AG04450 (cell line): ENCODE measurements at regions not wholly inside any gene's neighbourhood (a gene's known extent, or its start where the extent isn't known, plus 50 kb on each side); places are given as distances from the start of the nearest gene placed in this dataset.

Experiments used
- CTCF ChIA-PET: fragments of 300-600, 350-600 bp; formaldehyde crosslinking; extraction: SDS; loops from one replicate; lab custom pipeline; 2022; ENCODE audit warnings: antibody characterized with exemption, inconsistent platforms; lab: Charles Lee
- POLR2A ChIA-PET: fragments of 350-600 bp; formaldehyde crosslinking; extraction: SDS; loops from one replicate; lab custom pipeline; 2021; ENCODE audit warnings: antibody characterized with exemption, inconsistent platforms; lab: Yijun Ruan, JAX
- DNase-seq: peaks from one replicate; pipeline ENCODE4 v3.0.0-alpha.2; 2011; ENCODE audit warnings: low read depth, low spot score
- H3K27ac ChIP-seq: one replicate; pipeline ENCODE4 v1.5.1; 2012; ENCODE audit warnings: low read depth, low read length, control low read depth
- H3K27me3 ChIP-seq: one replicate; pipeline ENCODE4 v1.6.0; 2012; ENCODE audit warnings: low read length; ENCODE audit not compliant: control insufficient read depth, insufficient read depth
- H3K4me3 ChIP-seq: 2 replicates; pipeline ENCODE4 v1.5.1; 2011; ENCODE audit warnings: mild to moderate bottlenecking, low read depth, low read length, control low read depth
- H3K9me3 ChIP-seq: 2 replicates; pipeline ENCODE4 v1.5.1; 2012; ENCODE audit warnings: low read length; ENCODE audit not compliant: control insufficient read depth, insufficient read depth
- CTCF ChIP-seq: IDR thresholded peaks from 2 replicates; pipeline ENCODE4 v1.5.1; 2011; ENCODE audit warnings: low read depth, low read length, control low read depth, inconsistent platforms

GRCh38 chr2:215712871-215713790 is 277.3 kb upstream of the FN1 start:
- POLR2A ChIA-PET = interaction anchor here (0.9 to 1.7 kb wide), 6 partner anchors 19 to 71 kb away, joined by 3 to 7 read pairs (median 3); no protein-coding TSS in a partner anchor
- no peak overlapping the region; the same call in 1 of the 2 replicates for H3K4me3 ChIP-seq
- CTCF ChIA-PET = interaction anchor here (1.4 kb wide), 1 partner anchor 13 kb away, joined by 4 read pairs; no protein-coding TSS in a partner anchor
- DNase-seq = peak; percentile 73
- H3K27ac ChIP-seq = peak overlapping the region; percentile 86
- no peak for TF ChIP-seq CTCF
- no peaks in the 10 kb centered on the region for H3K9me3 ChIP-seq
- H3K27me3 ChIP-seq = no peaks in the 10 kb centered on the region

GRCh38 chr2:215712219-215712868 is 276.5 kb upstream of the FN1 start:
- Histone ChIP-seq H3K4me3 (no peak overlapping the region), H3K9me3 (no peaks in the 10 kb centered on the region), H3K27ac (peak overlapping the region; percentile 78), H3K27me3 (no peaks in the 10 kb centered on the region)
- ChIA-PET POLR2A (interaction anchor here (1.2 to 1.7 kb wide), 3 partner anchors 12 to 60 kb away, joined by 3 to 4 read pairs (median 3); no protein-coding TSS in a partner anchor), CTCF (interaction anchor here (1.4 kb wide), 1 partner anchor 12 kb away, joined by 4 read pairs; no protein-coding TSS in a partner anchor)
- TF ChIP-seq CTCF = no peak
- DNase-seq = no peak

DNA sequence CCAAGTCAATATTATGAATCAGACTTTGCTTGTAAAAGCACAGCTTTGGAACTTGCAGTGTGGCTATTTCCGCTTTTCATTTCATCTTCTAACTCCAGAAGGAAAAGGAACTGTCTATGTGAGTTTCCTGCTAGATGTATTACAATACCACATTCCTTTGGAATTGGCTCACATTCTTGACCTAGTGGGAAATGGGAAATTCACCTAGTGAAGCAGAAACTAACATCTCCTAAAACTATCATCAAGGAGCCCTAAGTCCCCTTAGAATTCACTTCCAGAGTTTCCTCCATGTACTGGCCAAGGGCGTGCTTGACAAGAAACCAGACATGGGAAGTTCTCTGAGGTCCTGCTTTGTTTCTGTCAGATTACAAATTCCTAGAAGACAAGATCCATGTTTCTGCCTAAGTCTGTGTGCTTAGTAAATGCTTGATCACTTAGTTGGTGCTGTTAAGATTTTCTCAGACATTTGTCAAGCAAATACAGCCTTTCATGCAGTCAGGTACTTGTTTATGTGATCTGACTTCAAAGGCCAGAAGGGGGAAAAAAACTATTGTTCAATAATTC is 275.7 kb upstream of the FN1 start:
- H3K27me3 ChIP-seq = no peaks in the 10 kb centered on the region
- TF ChIP-seq CTCF = no peak
- no peak overlapping the region for H3K4me3 ChIP-seq
- H3K9me3 ChIP-seq = no peaks in the 10 kb centered on the region
- ChIA-PET POLR2A (interaction anchor here (0.6 to 1.7 kb wide), 4 partner anchors 11 to 73 kb away, joined by 3 to 4 read pairs (median 3); no protein-coding TSS in a partner anchor), CTCF (interaction anchor here (1.2 kb wide), 1 partner anchor 257 kb away, joined by 3 read pairs; no protein-coding TSS in a partner anchor)
- peak overlapping the region; percentile 25 for H3K27ac ChIP-seq
- no peak for DNase-seq

GRCh38 chr2:215707608-215708007 is 271.7 kb upstream of the FN1 start:
- no peak for TF ChIP-seq CTCF
- ChIA-PET CTCF (no interaction called here), POLR2A (no interaction called here)
- H3K4me3 ChIP-seq = no peak overlapping the region
- DNase-seq = no peak
- no peaks in the 10 kb centered on the region for H3K9me3 ChIP-seq
- no peaks in the 10 kb centered on the region for H3K27me3 ChIP-seq
- no peak overlapping the region for H3K27ac ChIP-seq
